ENCODE measurements at regions not wholly inside any gene's neighbourhood (a gene's known extent, or its start where the extent isn't known, plus 50 kb on each side); places are given as distances from the start of the nearest gene placed in this dataset.
"Not testable (repeated sequence)": the region's sequence is repeated elsewhere in the genome, so short reads cannot be mapped to it uniquely, and the experiment has no call there.

- Histone ChIP-seq H3K36me3 (ENCODE audit: low read length) (no peaks in the 10 kb centered on the region), H3K4me2 (ENCODE audit: low read depth, low read length, poor library complexity, severe bottlenecking) (no peak overlapping the region), H3K9ac (ENCODE audit: low read length) (no peak overlapping the region), H3F3A (ENCODE audit: insufficient read depth) (no peaks in the 10 kb centered on the region), H3K27ac (ENCODE audit: low read depth, low read length) (no peak overlapping the region), H3K79me2 (ENCODE audit: insufficient read depth, low read length) (no peaks in the 10 kb centered on the region), H3K4me3 (ENCODE audit: insufficient read depth, low read length, poor library complexity, severe bottlenecking) (no peak overlapping the region), H4K20me1 (ENCODE audit: low read depth, low read length) (no peaks in the 10 kb centered on the region), H3K27me3 (ENCODE audit: low read length) (no peaks in the 10 kb centered on the region), H2AFZ (ENCODE audit: low read depth, low read length, severe bottlenecking) (no peak overlapping the region), H3K9me3 (ENCODE audit: insufficient read depth, low read length) (no peaks in the 10 kb centered on the region), H3K9me2 (replicated peaks; ENCODE audit: insufficient read depth, low read length) (no peaks in the 10 kb centered on the region)
- no peak for TF ChIP-seq EZH2phosphoT487 (conservative IDR thresholded peaks at IDR 0.05; ENCODE audit: low read length)
- no peak for TF ChIP-seq CTCF (IDR thresholded peaks at IDR 0.05; ENCODE audit: insufficient read depth, low read length, poor library complexity, severe bottlenecking)
Observed at GRCh38 chr4:15198070-15198727, 195.9 kb downstream of the CPEB2 start.

GRCh38 chr4:15201782-15202181, 199.5 kb downstream of the CPEB2 start:
- H2AFZ ChIP-seq (ENCODE audit: low read depth, low read length, severe bottlenecking), result no peak overlapping the region
- H3K27me3 ChIP-seq (ENCODE audit: low read length), result no peaks in the 10 kb centered on the region
- no peak overlapping the region for H3K9ac ChIP-seq (ENCODE audit: low read length)
- no peaks in the 10 kb centered on the region for H4K20me1 ChIP-seq (ENCODE audit: low read depth, low read length)
- H3K4me3 ChIP-seq (ENCODE audit: insufficient read depth, low read length, poor library complexity, severe bottlenecking), result no peak overlapping the region
- H3K9me2 ChIP-seq (replicated peaks; ENCODE audit: insufficient read depth, low read length), result no peaks in the 10 kb centered on the region
- no peak overlapping the region for H3K4me2 ChIP-seq (ENCODE audit: low read depth, low read length, poor library complexity, severe bottlenecking)
- no peaks in the 10 kb centered on the region for H3K9me3 ChIP-seq (ENCODE audit: insufficient read depth, low read length)
- no peaks in the 10 kb centered on the region for H3F3A ChIP-seq (ENCODE audit: insufficient read depth)
- no peaks in the 10 kb centered on the region for H3K79me2 ChIP-seq (ENCODE audit: insufficient read depth, low read length)
- no peak overlapping the region for H3K27ac ChIP-seq (ENCODE audit: low read depth, low read length)
- TF ChIP-seq CTCF (IDR thresholded peaks at IDR 0.05; ENCODE audit: insufficient read depth, low read length, poor library complexity, severe bottlenecking) (no peak), EZH2phosphoT487 (conservative IDR thresholded peaks at IDR 0.05; ENCODE audit: low read length) (no peak)
- H3K36me3 ChIP-seq (ENCODE audit: low read length), result no peaks in the 10 kb centered on the region

GRCh38 chr4:15202481-15202880, 200.2 kb downstream of the CPEB2 start:
- Histone ChIP-seq H3K79me2 (ENCODE audit: insufficient read depth, low read length) (no peaks in the 10 kb centered on the region), H3K9ac (ENCODE audit: low read length) (no peak overlapping the region), H3K9me3 (ENCODE audit: insufficient read depth, low read length) (no peaks in the 10 kb centered on the region), H4K20me1 (ENCODE audit: low read depth, low read length) (no peaks in the 10 kb centered on the region), H3K4me3 (ENCODE audit: insufficient read depth, low read length, poor library complexity, severe bottlenecking) (no peak overlapping the region), H3K9me2 (replicated peaks; ENCODE audit: insufficient read depth, low read length) (no peaks in the 10 kb centered on the region), H3F3A (ENCODE audit: insufficient read depth) (no peaks in the 10 kb centered on the region), H2AFZ (ENCODE audit: low read depth, low read length, severe bottlenecking) (no peak overlapping the region), H3K27me3 (ENCODE audit: low read length) (no peaks in the 10 kb centered on the region), H3K36me3 (ENCODE audit: low read length) (no peaks in the 10 kb centered on the region), H3K4me2 (ENCODE audit: low read depth, low read length, poor library complexity, severe bottlenecking) (no peak overlapping the region), H3K27ac (ENCODE audit: low read depth, low read length) (no peak overlapping the region)
- TF ChIP-seq CTCF (IDR thresholded peaks at IDR 0.05; ENCODE audit: insufficient read depth, low read length, poor library complexity, severe bottlenecking), result no peak
- TF ChIP-seq EZH2phosphoT487 (conservative IDR thresholded peaks at IDR 0.05; ENCODE audit: low read length), result no peak

GRCh38 chr4:15206526-15206925, 204.2 kb downstream of the CPEB2 start:
- H3K4me3 ChIP-seq (ENCODE audit: insufficient read depth, low read length, poor library complexity, severe bottlenecking); H3K4me2 ChIP-seq (ENCODE audit: low read depth, low read length, poor library complexity, severe bottlenecking); H3K79me2 ChIP-seq (ENCODE audit: insufficient read depth, low read length); H3K36me3 ChIP-seq (ENCODE audit: low read length); H3K27me3 ChIP-seq (ENCODE audit: low read length); H3K9me2 ChIP-seq (replicated peaks; ENCODE audit: insufficient read depth, low read length); H2AFZ ChIP-seq (ENCODE audit: low read depth, low read length, severe bottlenecking); H3K9me3 ChIP-seq (ENCODE audit: insufficient read depth, low read length); H3F3A ChIP-seq (ENCODE audit: insufficient read depth); H3K9ac ChIP-seq (ENCODE audit: low read length); H4K20me1 ChIP-seq (ENCODE audit: low read depth, low read length); H3K27ac ChIP-seq (ENCODE audit: low read depth, low read length): not testable (repeated sequence)

Data from SU-DHL-6 (cell line).